K562 (cell line): ENCODE measurements at regions not wholly inside any gene's neighbourhood (a gene's known extent, or its start where the extent isn't known, plus 50 kb on each side); places are given as distances from the start of the nearest gene placed in this dataset.

ENCODE experiments used
- ATAC-seq: fragments of 200-7000 bp; cut with Tn5 transposase; 3 replicates; pipeline ENCODE4 v1.9.1; 2020; ENCODE audit warnings: moderate library complexity
- BruUV-seq: library from RNA; stranded (reverse); fragments of 400-500 nt; replicated peaks from 2 replicates; lab custom pipeline; 2021; lab: Mats Ljungman, UMichigan
- CTCF ChIA-PET: fragments of 300-600 bp; formaldehyde crosslinking; extraction: SDS; loops from one replicate; lab custom pipeline; 2021; ENCODE audit warnings: low intra/inter-chr PET ratio; lab: Yijun Ruan, JAX
- POLR2A ChIA-PET: fragments of 300-600, 350-650 bp; sonication (Branson Sonifier 250); formaldehyde crosslinking; extraction: SDS; loops from one replicate; lab custom pipeline; 2021; ENCODE audit warnings: antibody characterized with exemption, inconsistent platforms; lab: Yijun Ruan, JAX
- DNase-seq, 4 experiments: peaks; one replicate each; pipeline versions ENCODE4 v3.0.0 to v3.0.0-alpha.2; 2011 to 2018; ENCODE audit warnings: low spot score in 3 of 4, mixed read lengths in 3 of 4; ENCODE audit errors: extremely low read depth in 1 of 4
- FAIRE-seq: peaks from 2 replicates; lab custom pipeline; 2011; peaks lifted over from hg19 to GRCh38; lab: Jason Lieb, UNC
- H2AFZ ChIP-seq: 2 replicates; pipeline ENCODE4 v1.6.0; 2011; ENCODE audit warnings: low read depth, low read length, control low read depth, inconsistent platforms
- H3K27ac ChIP-seq: fragments of 200-600 bp; 3 replicates; pipeline ENCODE4 v1.8.0; 2011; ENCODE audit warnings: low read depth, mild to moderate bottlenecking, control low read depth, inconsistent platforms, low read length, moderate library complexity, mixed read lengths; ENCODE audit errors: extremely low read depth
- H3K27me3 ChIP-seq, 2 experiments: fragments of 300-600 bp in 1 of 2; 2 replicates in 1 of 2; 3 replicates in 1 of 2; pipeline versions ENCODE4 v1.6.0 to v1.8.0; 2011; ENCODE audit warnings: inconsistent platforms in 2 of 2, low read length in 2 of 2, mild to moderate bottlenecking in 1 of 2, mixed read lengths in 1 of 2, moderate library complexity in 1 of 2; ENCODE audit not compliant: control insufficient read depth in 2 of 2, insufficient read depth in 2 of 2
- H3K36me3 ChIP-seq: fragments of 300-600 bp; 3 replicates; pipeline ENCODE4 v1.8.0; 2011; ENCODE audit warnings: mild to moderate bottlenecking, low read length, inconsistent platforms; ENCODE audit not compliant: control insufficient read depth, insufficient read depth
- H3K4me1 ChIP-seq, 2 experiments: fragments of 200-600 bp in 1 of 2; replicated peaks in 1 of 2; 2 replicates in 1 of 2; 3 replicates in 1 of 2; pipeline versions ENCODE4 v1.5.1 to v1.8.0; 2011; ENCODE audit warnings: inconsistent platforms in 2 of 2, low read length in 2 of 2, mild to moderate bottlenecking in 1 of 2, mixed read lengths in 1 of 2, moderate library complexity in 1 of 2; ENCODE audit not compliant: control insufficient read depth in 2 of 2, insufficient read depth in 2 of 2
- H3K4me2 ChIP-seq: 2 replicates; pipeline ENCODE4 v1.6.1; 2011; ENCODE audit warnings: low read length, control low read depth, inconsistent platforms, mixed read lengths; ENCODE audit not compliant: insufficient read depth
- H3K4me3 ChIP-seq: fragments of 200-600 bp; sonication (generic), shearing (Covaris generic); 2 replicates; pipeline ENCODE4 v1.5.1; 2016; ENCODE audit warnings: control low read depth, inconsistent platforms
- H3K79me2 ChIP-seq: fragments of 200-600 bp; 3 replicates; pipeline ENCODE4 v1.8.0; 2011; ENCODE audit warnings: low read length, inconsistent platforms; ENCODE audit not compliant: control insufficient read depth, insufficient read depth
- H3K9ac ChIP-seq, 2 experiments: 2 replicates each; pipeline versions ENCODE4 v1.6.0 to v1.6.1; 2011; ENCODE audit warnings: low read depth in 2 of 2, low read length in 2 of 2, control low read depth in 1 of 2, inconsistent platforms in 1 of 2, mild to moderate bottlenecking in 1 of 2, mixed read lengths in 1 of 2; ENCODE audit not compliant: insufficient read depth in 1 of 2
- H3K9me1 ChIP-seq: one replicate; pipeline ENCODE4 v1.6.0; 2011; ENCODE audit warnings: inconsistent platforms, mild to moderate bottlenecking, low read length, moderate library complexity; ENCODE audit not compliant: control insufficient read depth, insufficient read depth
- H3K9me3 ChIP-seq: replicated peaks from 2 replicates; pipeline ENCODE4 v1.5.1; 2011; ENCODE audit warnings: low read depth, low read length, inconsistent platforms; ENCODE audit not compliant: control insufficient read depth, insufficient read depth
- H4K20me1 ChIP-seq: replicated peaks from 2 replicates; pipeline ENCODE4 v1.6.1; 2011; ENCODE audit warnings: low read length, inconsistent platforms, mixed read lengths; ENCODE audit not compliant: control insufficient read depth, insufficient read depth
- CXXC5 ChIP-seq: fragments of 250-450 bp; sonication (Bioruptor Pico); IDR thresholded peaks from 2 replicates; pipeline ENCODE4 v1.8.0; 2022; ENCODE audit warnings: inconsistent platforms, mild to moderate bottlenecking, moderate library complexity
- MTA1 ChIP-seq: fragments of 450-650 bp; IDR thresholded peaks from 2 replicates; pipeline ENCODE4 v1.6.1; 2017; ENCODE audit warnings: borderline replicate concordance
- NR4A1 ChIP-seq, 2 experiments: fragments of 250-450 bp in 1 of 2; fragments of 450-650 bp in 1 of 2; sonication (Bioruptor Pico) in 1 of 2; IDR thresholded peaks; 2 replicates each; pipeline versions ENCODE4 v1.4.0 to v1.6.1; 2016 to 2020; ENCODE audit warnings: mild to moderate bottlenecking in 2 of 2, missing compliant biosample characterization in 1 of 2, missing genetic modification characterization in 1 of 2, moderate library complexity in 1 of 2
- PBX2 ChIP-seq, 2 experiments: IDR thresholded peaks in 1 of 2; conservative IDR thresholded peaks in 1 of 2; 2 replicates each; pipeline ENCODE4 v1.6.1; 2016; ENCODE audit warnings: low read depth in 2 of 2, mild to moderate bottlenecking in 1 of 2, missing compliant biosample characterization in 1 of 2, missing genetic modification characterization in 1 of 2, moderate library complexity in 1 of 2
- ZFPM2 ChIP-seq: fragments of 250-450 bp; sonication (Bioruptor Pico); IDR thresholded peaks from 2 replicates; pipeline ENCODE4 v1.5.1; 2022; ENCODE audit warnings: mild to moderate bottlenecking
- WGBS: fragments of 100-300 bp; shearing (Covaris generic); methylation state at CpG from one replicate; pipeline ENCODE4 v1.1.6; 2016; ENCODE audit warnings: low coverage, mixed read lengths; ENCODE audit not compliant: insufficient coverage; ENCODE audit errors: missing lambda C conversion rate; 5-methylcytosine and 5-hydroxymethylcytosine counted together
- in situ Hi-C: fragments of 300-500 bp; cut with MboI; formaldehyde crosslinking; loops from 4 replicates; pipeline ENCODE4 v1.15.0; 2018; ENCODE audit warnings: inconsistent platforms, mixed read lengths
- intact Hi-C: fragments of 100-400 bp; cut with micrococcal nuclease; formaldehyde crosslinking; loops from 2 replicates; pipeline ENCODE4 v1.14.2; 2022

GRCh38 chr6:146909886-146910285 lies 294.3 kb upstream of the STXBP5 start:
- no peaks in the 10 kb centered on the region for H4K20me1 ChIP-seq
- H3K4me2 ChIP-seq, result no peak overlapping the region
- ATAC-seq (no peak), FAIRE-seq (no peak), DNase-seq (no peak)
- no peak overlapping the region for H3K27ac ChIP-seq
- peaks cover 4 to 70% of the 10 kb centered on the region in 2 experiments; a peak in 4 of 5 replicates for H3K4me1 ChIP-seq
- 60% methylated on average over 2 of the region's 2 CpGs for WGBS
- no peak overlapping the region for H3K9ac ChIP-seq
- peak overlapping the region; percentile 88 for H2AFZ ChIP-seq
- no TSS peak for BruUV-seq
- intact Hi-C loops, result loop anchor here (5.0 kb wide), 2 partner anchors 72 to 252 kb away; no protein-coding TSS in a partner anchor
- ChIA-PET POLR2A (interaction anchor here (0.6 to 2.9 kb wide), 5 partner anchors 10 to 410 kb away, joined by 3 to 9 read pairs (median 3); no protein-coding TSS in a partner anchor), CTCF (no interaction called here)
- H3K4me3 ChIP-seq, result no peak overlapping the region
- no peaks in the 10 kb centered on the region for H3K27me3 ChIP-seq
- no peaks in the 10 kb centered on the region for H3K9me3 ChIP-seq
- H3K36me3 ChIP-seq, result no peaks in the 10 kb centered on the region
- TF ChIP-seq PBX2 (CRISPR knock-in tag; IDR thresholded peaks at IDR 0.05; ENCODE audit: low read depth) (no peak), PBX2 (tag; conservative IDR thresholded peaks at IDR 0.05; ENCODE audit: low read depth) (0 out of 2 replicates have a peak, but pooled peaks have one; percentile 20), MTA1 (no peak), NR4A1 (CRISPR knock-in tag; IDR thresholded peaks at IDR 0.05) (no peak), NR4A1 (tag; IDR thresholded peaks at IDR 0.05) (0 out of 2 replicates have a peak, but pooled peaks have one; percentile 32), ZFPM2 (CRISPR knock-in tag) (no peak), CXXC5 (CRISPR knock-in tag) (0 out of 2 replicates have a peak, but pooled peaks have one; percentile 6)
- TF ChIP-seq, all 486 proteins: peak for 3
- Histone ChIP-seq H3K9me1 (no peaks in the 10 kb centered on the region), H3K79me2 (no peaks in the 10 kb centered on the region)
- in situ Hi-C loops, result no loop called here
